AG04449 (cell line): ENCODE measurements at regions not wholly inside any gene's neighbourhood (a gene's known extent, or its start where the extent isn't known, plus 50 kb on each side); places are given as distances from the start of the nearest gene placed in this dataset.

ENCODE experiments used
- CTCF ChIA-PET: fragments of 350-600 bp; formaldehyde crosslinking; extraction: SDS; loops from one replicate; lab custom pipeline; 2021; ENCODE audit warnings: antibody characterized with exemption; lab: Yijun Ruan, JAX
- POLR2A ChIA-PET: fragments of 400-600, 350-600 bp; formaldehyde crosslinking; extraction: SDS; loops from one replicate; lab custom pipeline; 2020; ENCODE audit warnings: antibody characterized with exemption, inconsistent platforms; lab: Yijun Ruan, JAX
- DNase-seq: peaks from one replicate; pipeline ENCODE4 v3.0.0-alpha.2; 2010; ENCODE audit warnings: low read depth, low spot score
- H3K4me3 ChIP-seq: 2 replicates; pipeline ENCODE4 v1.5.1; 2011; ENCODE audit warnings: low read depth, mild to moderate bottlenecking, control low read depth, low read length
- TF ChIP-seq, protein P1 (sequence below): IDR thresholded peaks from one replicate; pipeline ENCODE4 v1.5.1; 2011; ENCODE audit warnings: mild to moderate bottlenecking, moderate library complexity, low read length, control low read depth, inconsistent platforms; ENCODE audit not compliant: insufficient read depth; ENCODE audit errors: missing control alignments

DNA sequence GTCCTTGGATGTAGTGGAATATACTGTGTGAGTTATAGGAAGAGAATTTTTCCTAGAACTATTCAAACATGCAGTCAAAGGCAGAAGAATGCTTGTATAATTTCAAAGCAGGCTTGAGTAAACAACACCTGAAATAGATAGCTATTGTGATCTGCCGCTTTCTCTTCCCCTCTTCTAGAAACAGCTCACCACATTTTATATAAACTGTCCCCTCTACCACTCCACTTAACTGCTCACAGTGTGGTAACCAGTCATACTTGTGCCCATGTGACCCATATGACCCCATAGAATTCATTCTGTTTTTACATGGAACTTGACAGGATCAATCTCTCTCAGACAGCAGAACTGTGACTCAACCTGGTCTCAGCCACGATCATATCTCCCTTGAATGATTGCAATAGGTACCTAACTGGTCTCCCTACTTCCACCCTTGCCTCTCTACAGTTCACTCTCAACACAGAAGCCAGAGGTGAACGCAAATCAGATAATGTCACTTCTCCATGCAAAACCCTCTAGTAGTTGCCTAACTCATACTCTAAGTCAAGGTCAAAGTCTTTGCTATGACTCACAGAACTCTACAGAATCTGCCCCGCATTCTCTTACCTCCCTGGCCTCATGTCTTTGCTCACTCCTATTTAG lies 85.6 kb upstream of the EFHC2 start:
- POLR2A ChIA-PET = no interaction called here
- DNase-seq = no peak
- no peak overlapping the region for H3K4me3 ChIP-seq
- TF ChIP-seq, protein P1, sequence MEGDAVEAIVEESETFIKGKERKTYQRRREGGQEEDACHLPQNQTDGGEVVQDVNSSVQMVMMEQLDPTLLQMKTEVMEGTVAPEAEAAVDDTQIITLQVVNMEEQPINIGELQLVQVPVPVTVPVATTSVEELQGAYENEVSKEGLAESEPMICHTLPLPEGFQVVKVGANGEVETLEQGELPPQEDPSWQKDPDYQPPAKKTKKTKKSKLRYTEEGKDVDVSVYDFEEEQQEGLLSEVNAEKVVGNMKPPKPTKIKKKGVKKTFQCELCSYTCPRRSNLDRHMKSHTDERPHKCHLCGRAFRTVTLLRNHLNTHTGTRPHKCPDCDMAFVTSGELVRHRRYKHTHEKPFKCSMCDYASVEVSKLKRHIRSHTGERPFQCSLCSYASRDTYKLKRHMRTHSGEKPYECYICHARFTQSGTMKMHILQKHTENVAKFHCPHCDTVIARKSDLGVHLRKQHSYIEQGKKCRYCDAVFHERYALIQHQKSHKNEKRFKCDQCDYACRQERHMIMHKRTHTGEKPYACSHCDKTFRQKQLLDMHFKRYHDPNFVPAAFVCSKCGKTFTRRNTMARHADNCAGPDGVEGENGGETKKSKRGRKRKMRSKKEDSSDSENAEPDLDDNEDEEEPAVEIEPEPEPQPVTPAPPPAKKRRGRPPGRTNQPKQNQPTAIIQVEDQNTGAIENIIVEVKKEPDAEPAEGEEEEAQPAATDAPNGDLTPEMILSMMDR = no peak
- CTCF ChIA-PET = no interaction called here

GRCh38 chrX:44422631-44423030 lies 79.2 kb upstream of the EFHC2 start:
- no peak overlapping the region for H3K4me3 ChIP-seq
- POLR2A ChIA-PET = no interaction called here
- CTCF ChIA-PET = no interaction called here
- no peak for DNase-seq
- TF ChIP-seq, protein P1 = no peak

DNA sequence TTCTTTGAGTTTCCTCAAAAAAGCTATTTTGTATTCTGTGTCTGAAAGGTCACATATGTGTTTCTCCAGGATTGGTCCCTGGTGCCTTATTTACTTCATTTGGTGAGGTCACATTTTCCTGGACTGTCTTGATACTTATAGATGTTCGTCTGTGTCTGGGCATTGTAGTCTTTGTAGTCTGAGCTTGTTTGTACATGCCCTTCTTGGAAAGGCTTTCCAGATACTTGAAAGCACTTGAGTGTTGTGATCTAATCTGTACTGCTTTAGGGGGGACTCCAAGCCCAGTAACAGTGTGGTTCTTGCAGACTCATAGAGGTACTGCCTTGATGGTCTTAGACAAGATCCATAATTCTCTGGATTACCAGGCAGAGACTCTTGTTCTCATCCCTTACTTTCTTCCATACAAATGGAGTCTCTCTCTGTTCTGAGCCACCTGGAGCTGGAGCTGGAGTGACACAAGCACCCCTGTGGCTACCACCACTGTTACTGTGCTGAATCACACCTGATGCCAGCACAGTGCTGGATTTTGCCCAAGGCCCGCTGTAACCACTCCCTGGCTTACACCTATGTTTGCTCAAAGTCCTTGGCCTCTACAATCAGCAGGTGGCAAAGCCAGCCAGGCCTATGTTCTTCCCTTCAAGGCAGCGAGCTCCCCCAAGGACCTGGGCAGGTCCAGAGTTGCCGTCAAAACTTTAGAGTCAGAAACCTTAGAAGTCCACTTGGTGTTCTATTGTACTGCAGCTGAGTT lies 72.3 kb upstream of the EFHC2 start:
- H3K4me3 ChIP-seq = no peak overlapping the region
- TF ChIP-seq, protein P1 = no peak
- CTCF ChIA-PET = no interaction called here
- DNase-seq = no peak
- POLR2A ChIA-PET = no interaction called here

DNA sequence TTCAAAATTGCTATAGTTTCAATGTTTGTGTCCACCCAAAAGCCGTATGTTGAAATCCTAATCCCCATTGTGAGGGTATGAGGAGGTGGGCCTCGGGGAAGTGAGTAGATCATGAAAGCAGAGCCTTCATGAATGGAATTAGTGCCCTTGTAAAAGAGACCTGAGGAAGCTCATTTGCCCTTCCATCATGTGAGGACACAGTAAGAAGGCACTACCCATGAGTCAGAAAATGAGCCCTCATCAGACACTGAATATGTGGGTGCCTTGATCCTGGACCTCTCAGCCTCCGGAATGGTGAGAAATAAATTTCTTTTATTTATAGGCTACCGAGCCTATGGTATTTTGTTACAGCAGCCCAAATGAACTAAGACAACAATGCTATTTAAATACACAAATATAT lies 57.7 kb upstream of the EFHC2 start:
- H3K4me3 ChIP-seq = no peak overlapping the region
- no peak for DNase-seq
- TF ChIP-seq, protein P1 = no peak
- ChIA-PET CTCF (no interaction called here), POLR2A (no interaction called here)

DNA sequence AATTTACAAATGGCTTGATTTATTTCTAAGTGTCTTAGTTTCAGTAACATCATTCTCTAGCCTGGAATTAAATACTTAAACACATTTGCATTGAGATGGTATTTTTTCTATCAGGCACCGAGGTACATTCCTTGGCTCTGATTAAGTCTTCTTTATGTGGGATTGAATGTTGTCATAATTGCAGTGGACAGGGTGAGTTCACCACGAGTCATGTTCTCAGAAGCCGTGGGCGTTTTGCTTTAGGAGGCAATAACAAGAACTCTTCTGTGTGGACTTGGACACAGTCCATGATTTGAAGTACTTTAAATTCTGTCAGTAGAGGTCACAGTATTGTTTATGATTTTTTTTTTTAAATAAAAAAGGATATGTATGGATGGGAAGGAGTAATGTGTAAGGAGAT lies 57.1 kb upstream of the EFHC2 start:
- no peak overlapping the region for H3K4me3 ChIP-seq
- ChIA-PET POLR2A (no interaction called here), CTCF (no interaction called here)
- DNase-seq = peak; percentile 71
- TF ChIP-seq, protein P1 = no peak

DNA sequence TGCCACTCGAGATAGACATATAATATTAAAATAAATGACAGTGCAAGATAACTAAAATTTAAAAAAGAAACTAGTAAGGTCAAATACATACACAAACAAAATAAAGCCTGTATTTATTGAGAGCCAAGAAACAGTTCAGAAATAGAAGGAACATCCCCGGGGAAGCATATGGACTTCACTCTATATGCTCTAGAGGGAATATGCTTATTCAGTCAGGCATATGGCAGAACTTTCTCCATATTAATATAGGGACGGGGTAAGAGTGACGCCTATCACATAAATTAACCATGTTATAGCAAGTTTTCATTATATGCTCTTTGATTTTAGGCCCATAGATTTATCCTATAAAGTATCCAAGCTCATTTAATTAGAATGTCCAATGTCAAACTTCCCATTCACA lies 56.7 kb upstream of the EFHC2 start:
- ChIA-PET CTCF (no interaction called here), POLR2A (no interaction called here)
- H3K4me3 ChIP-seq = no peak overlapping the region
- TF ChIP-seq, protein P1 = no peak
- DNase-seq = no peak
